ENCODE measurements at regions not wholly inside any gene's neighbourhood (a gene's known extent, or its start where the extent isn't known, plus 50 kb on each side); places are given as distances from the start of the nearest gene placed in this dataset.

DNA sequence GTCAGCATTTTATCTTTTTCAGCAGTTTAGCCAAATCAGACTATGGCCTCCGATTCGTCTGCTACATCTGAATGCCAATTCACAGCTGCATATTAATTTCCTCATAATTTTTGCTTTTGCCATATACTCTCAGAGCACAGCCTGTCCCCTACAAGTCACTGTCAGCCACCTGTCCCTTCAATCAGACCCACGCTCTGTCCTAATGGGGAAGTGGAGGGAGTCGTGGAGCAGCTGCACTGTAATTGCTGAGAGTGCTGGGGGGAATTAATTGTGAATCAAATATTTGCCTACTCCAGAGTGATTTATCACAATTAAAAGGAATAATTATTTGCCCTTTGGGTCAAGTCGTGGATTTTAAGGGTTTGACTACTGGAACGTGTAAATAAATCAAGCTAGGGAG, 75.5 kb downstream of the EBLN2 start:
- TF ChIP-seq, protein P1, sequence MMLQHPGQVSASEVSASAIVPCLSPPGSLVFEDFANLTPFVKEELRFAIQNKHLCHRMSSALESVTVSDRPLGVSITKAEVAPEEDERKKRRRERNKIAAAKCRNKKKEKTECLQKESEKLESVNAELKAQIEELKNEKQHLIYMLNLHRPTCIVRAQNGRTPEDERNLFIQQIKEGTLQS (IDR thresholded peaks at IDR 0.05), result no peak
- TF ChIP-seq HNF4A (conservative IDR thresholded peaks at IDR 0.05) (no peak), FOXA1 (IDR thresholded peaks at IDR 0.05) (no peak), NR2F2 (IDR thresholded peaks at IDR 0.05) (no peak), RXRA (IDR thresholded peaks at IDR 0.05) (no peak), EGR1 (IDR thresholded peaks at IDR 0.05; ENCODE audit: low read depth in 2 of 2) (no peak), RAD21 (IDR thresholded peaks at IDR 0.05) (no peak), HNF4G (IDR thresholded peaks at IDR 0.05) (no peak), TAF1 (conservative IDR thresholded peaks at IDR 0.05) (no peak)
- TF ChIP-seq, protein P2, sequence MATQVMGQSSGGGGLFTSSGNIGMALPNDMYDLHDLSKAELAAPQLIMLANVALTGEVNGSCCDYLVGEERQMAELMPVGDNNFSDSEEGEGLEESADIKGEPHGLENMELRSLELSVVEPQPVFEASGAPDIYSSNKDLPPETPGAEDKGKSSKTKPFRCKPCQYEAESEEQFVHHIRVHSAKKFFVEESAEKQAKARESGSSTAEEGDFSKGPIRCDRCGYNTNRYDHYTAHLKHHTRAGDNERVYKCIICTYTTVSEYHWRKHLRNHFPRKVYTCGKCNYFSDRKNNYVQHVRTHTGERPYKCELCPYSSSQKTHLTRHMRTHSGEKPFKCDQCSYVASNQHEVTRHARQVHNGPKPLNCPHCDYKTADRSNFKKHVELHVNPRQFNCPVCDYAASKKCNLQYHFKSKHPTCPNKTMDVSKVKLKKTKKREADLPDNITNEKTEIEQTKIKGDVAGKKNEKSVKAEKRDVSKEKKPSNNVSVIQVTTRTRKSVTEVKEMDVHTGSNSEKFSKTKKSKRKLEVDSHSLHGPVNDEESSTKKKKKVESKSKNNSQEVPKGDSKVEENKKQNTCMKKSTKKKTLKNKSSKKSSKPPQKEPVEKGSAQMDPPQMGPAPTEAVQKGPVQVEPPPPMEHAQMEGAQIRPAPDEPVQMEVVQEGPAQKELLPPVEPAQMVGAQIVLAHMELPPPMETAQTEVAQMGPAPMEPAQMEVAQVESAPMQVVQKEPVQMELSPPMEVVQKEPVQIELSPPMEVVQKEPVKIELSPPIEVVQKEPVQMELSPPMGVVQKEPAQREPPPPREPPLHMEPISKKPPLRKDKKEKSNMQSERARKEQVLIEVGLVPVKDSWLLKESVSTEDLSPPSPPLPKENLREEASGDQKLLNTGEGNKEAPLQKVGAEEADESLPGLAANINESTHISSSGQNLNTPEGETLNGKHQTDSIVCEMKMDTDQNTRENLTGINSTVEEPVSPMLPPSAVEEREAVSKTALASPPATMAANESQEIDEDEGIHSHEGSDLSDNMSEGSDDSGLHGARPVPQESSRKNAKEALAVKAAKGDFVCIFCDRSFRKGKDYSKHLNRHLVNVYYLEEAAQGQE (IDR thresholded peaks at IDR 0.05), result no peak
- TF ChIP-seq, protein P3, sequence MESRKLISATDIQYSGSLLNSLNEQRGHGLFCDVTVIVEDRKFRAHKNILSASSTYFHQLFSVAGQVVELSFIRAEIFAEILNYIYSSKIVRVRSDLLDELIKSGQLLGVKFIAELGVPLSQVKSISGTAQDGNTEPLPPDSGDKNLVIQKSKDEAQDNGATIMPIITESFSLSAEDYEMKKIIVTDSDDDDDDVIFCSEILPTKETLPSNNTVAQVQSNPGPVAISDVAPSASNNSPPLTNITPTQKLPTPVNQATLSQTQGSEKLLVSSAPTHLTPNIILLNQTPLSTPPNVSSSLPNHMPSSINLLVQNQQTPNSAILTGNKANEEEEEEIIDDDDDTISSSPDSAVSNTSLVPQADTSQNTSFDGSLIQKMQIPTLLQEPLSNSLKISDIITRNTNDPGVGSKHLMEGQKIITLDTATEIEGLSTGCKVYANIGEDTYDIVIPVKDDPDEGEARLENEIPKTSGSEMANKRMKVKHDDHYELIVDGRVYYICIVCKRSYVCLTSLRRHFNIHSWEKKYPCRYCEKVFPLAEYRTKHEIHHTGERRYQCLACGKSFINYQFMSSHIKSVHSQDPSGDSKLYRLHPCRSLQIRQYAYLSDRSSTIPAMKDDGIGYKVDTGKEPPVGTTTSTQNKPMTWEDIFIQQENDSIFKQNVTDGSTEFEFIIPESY (IDR thresholded peaks at IDR 0.05), result no peak
- TF ChIP-seq, protein P4, sequence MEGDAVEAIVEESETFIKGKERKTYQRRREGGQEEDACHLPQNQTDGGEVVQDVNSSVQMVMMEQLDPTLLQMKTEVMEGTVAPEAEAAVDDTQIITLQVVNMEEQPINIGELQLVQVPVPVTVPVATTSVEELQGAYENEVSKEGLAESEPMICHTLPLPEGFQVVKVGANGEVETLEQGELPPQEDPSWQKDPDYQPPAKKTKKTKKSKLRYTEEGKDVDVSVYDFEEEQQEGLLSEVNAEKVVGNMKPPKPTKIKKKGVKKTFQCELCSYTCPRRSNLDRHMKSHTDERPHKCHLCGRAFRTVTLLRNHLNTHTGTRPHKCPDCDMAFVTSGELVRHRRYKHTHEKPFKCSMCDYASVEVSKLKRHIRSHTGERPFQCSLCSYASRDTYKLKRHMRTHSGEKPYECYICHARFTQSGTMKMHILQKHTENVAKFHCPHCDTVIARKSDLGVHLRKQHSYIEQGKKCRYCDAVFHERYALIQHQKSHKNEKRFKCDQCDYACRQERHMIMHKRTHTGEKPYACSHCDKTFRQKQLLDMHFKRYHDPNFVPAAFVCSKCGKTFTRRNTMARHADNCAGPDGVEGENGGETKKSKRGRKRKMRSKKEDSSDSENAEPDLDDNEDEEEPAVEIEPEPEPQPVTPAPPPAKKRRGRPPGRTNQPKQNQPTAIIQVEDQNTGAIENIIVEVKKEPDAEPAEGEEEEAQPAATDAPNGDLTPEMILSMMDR (IDR thresholded peaks at IDR 0.05; ENCODE audit: low read depth, low read length, missing input control), result no peak
- peaks cover 0 to 1% (median 0%) of the 10 kb centered on the region in 4 donors for H3K9me3 ChIP-seq (ENCODE audit: control insufficient read depth in 4 of 4, low read length in 3 of 4)
- WGBS, result 80% methylated on average over 6 of the region's 6 CpGs
- H3K9ac ChIP-seq (ENCODE audit: low read depth in 1 of 2, low read length in 2 of 2), result no peak overlapping the region
- no peaks in the 10 kb centered on the region for H3K27me3 ChIP-seq (ENCODE audit: control insufficient read depth in 4 of 4, insufficient read depth in 4 of 4, low read length in 3 of 4)
- H3K36me3 ChIP-seq (ENCODE audit: control insufficient read depth in 4 of 4, insufficient read depth in 3 of 4, low read depth in 1 of 4, low read length in 3 of 4), result no peaks in the 10 kb centered on the region
- DNase-seq (ENCODE audit: low spot score), result no peak
- H3K4me3 ChIP-seq (ENCODE audit: low read depth in 1 of 3, low read length in 3 of 3), result no peak overlapping the region
- no peak overlapping the region for H3K27ac ChIP-seq (ENCODE audit: low read depth in 1 of 2, low read length in 2 of 2)
- no peaks in the 10 kb centered on the region for H3K4me1 ChIP-seq (ENCODE audit: control insufficient read depth in 4 of 4, insufficient read depth in 4 of 4, low read length in 3 of 4)

DNA sequence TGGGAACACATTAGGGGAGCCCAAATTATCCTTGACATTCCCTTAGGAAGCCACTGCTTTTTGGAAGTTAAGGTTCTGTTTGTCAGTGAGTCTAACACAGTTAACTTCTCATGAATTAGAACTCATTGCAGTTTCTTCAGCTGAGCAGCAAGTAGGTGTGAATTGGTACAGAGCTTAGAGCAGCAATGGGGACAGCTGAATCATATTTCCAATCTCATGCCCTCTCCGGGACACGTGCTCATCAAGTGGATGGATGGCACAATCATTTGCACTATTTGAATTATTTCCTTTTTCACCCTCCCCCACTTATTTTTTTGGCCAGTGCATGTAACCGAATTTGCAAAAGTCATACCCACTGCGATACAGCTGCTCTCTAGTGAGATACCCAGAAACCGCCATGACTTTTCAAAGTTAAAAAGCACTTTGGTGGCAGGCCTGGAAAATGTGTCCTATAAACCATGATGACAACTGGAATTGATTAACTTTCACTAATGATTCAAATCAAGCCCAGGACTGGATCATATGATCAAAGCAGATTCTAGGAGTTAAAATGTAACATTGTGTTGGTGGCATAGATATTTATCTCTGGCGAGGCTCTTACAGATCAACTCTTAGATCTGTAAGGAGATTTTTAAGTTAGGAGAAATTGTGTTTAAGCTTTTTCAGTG, 76.4 kb downstream of the EBLN2 start:
- no peak overlapping the region for H3K4me3 ChIP-seq (ENCODE audit: low read depth in 1 of 3, low read length in 3 of 3)
- no peaks in the 10 kb centered on the region for H3K27me3 ChIP-seq (ENCODE audit: control insufficient read depth in 4 of 4, insufficient read depth in 4 of 4, low read length in 3 of 4)
- H3K4me1 ChIP-seq (ENCODE audit: control insufficient read depth in 4 of 4, insufficient read depth in 4 of 4, low read length in 3 of 4), result no peaks in the 10 kb centered on the region
- H3K27ac ChIP-seq (ENCODE audit: low read depth in 1 of 2, low read length in 2 of 2), result no peak overlapping the region
- 90% methylated on average over 6 of the region's 6 CpGs for WGBS
- no peaks in the 10 kb centered on the region for H3K36me3 ChIP-seq (ENCODE audit: control insufficient read depth in 4 of 4, insufficient read depth in 3 of 4, low read depth in 1 of 4, low read length in 3 of 4)
- H3K9ac ChIP-seq (ENCODE audit: low read depth in 1 of 2, low read length in 2 of 2), result no peak overlapping the region
- H3K9me3 ChIP-seq (ENCODE audit: control insufficient read depth in 4 of 4, low read length in 3 of 4), result no peaks in the 10 kb centered on the region
- no peak for DNase-seq (ENCODE audit: low spot score)
- TF ChIP-seq, protein P2 (IDR thresholded peaks at IDR 0.05), result no peak
- TF ChIP-seq HNF4G (IDR thresholded peaks at IDR 0.05) (no peak), FOXA1 (IDR thresholded peaks at IDR 0.05) (no peak), SP1 (IDR thresholded peaks at IDR 0.05) (no peak), EGR1 (IDR thresholded peaks at IDR 0.05; ENCODE audit: low read depth in 2 of 2) (no peak), YY1 (IDR thresholded peaks at IDR 0.05) (no peak), GABPA (IDR thresholded peaks at IDR 0.05 in 1 of 2, conservative IDR thresholded peaks at IDR 0.05 in 1 of 2) (no peak), JUND (IDR thresholded peaks at IDR 0.05) (no peak), FOXA2 (IDR thresholded peaks at IDR 0.05) (no peak)
- TF ChIP-seq, protein P1 (IDR thresholded peaks at IDR 0.05), result no peak
- TF ChIP-seq, protein P3 (IDR thresholded peaks at IDR 0.05), result no peak
- TF ChIP-seq, protein P5, sequence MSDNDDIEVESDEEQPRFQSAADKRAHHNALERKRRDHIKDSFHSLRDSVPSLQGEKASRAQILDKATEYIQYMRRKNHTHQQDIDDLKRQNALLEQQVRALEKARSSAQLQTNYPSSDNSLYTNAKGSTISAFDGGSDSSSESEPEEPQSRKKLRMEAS (IDR thresholded peaks at IDR 0.05), result no peak

All from liver (tissue), 8 donors.